Ishikawa (cell line): ENCODE measurements at regions not wholly inside any gene's neighbourhood (a gene's known extent, or its start where the extent isn't known, plus 50 kb on each side); places are given as distances from the start of the nearest gene placed in this dataset.

Experiments
- CEBPB ChIP-seq: IDR thresholded peaks from 2 replicates; pipeline ENCODE4 v1.6.1; 2012
- CREB1 ChIP-seq: IDR thresholded peaks from 2 replicates; pipeline ENCODE4 v1.6.1; 2012; ENCODE audit warnings: low read depth
- EGR1 ChIP-seq: IDR thresholded peaks from 2 replicates; pipeline ENCODE4 v1.6.1; 2012
- EP300 ChIP-seq: IDR thresholded peaks from 2 replicates; pipeline ENCODE4 v1.6.1; 2012; ENCODE audit warnings: borderline replicate concordance
- FOXM1 ChIP-seq: IDR thresholded peaks from 2 replicates; pipeline ENCODE4 v1.6.1; 2012; ENCODE audit warnings: low read depth, borderline replicate concordance
- MAX ChIP-seq: IDR thresholded peaks from 2 replicates; pipeline ENCODE4 v1.6.1; 2012
- NFIC ChIP-seq: IDR thresholded peaks from 2 replicates; pipeline ENCODE4 v1.6.1; 2012
- RAD21 ChIP-seq: IDR thresholded peaks from 2 replicates; pipeline ENCODE4 v1.6.1; 2012; ENCODE audit warnings: low read depth
- REST ChIP-seq: IDR thresholded peaks from 2 replicates; pipeline ENCODE4 v1.6.1; 2012; ENCODE audit warnings: low read depth, mild to moderate bottlenecking
- TAF1 ChIP-seq: IDR thresholded peaks from 2 replicates; pipeline ENCODE4 v1.6.1; 2012; ENCODE audit warnings: low read depth, mild to moderate bottlenecking
- TCF12 ChIP-seq: IDR thresholded peaks from 2 replicates; pipeline ENCODE4 v1.6.1; 2012; ENCODE audit warnings: low read depth
- TEAD4 ChIP-seq: IDR thresholded peaks from 2 replicates; pipeline ENCODE4 v1.6.1; 2012
- USF1 ChIP-seq: IDR thresholded peaks from 2 replicates; pipeline ENCODE4 v1.6.1; 2012
- YY1 ChIP-seq: IDR thresholded peaks from 2 replicates; pipeline ENCODE4 v1.6.1; 2012; ENCODE audit warnings: low read depth
- ZBTB7A ChIP-seq: IDR thresholded peaks from 2 replicates; pipeline ENCODE4 v1.6.1; 2012; ENCODE audit warnings: low read depth

GRCh38 chr3:117801912-117802239, 1092.3 kb downstream of the TUSC7 start:
- no peak for TF ChIP-seq MAX
- TF ChIP-seq CREB1, result no peak
- no peak for TF ChIP-seq RAD21
- no peak for TF ChIP-seq EP300
- TF ChIP-seq FOXM1, result no peak
- TF ChIP-seq TEAD4, result peak; percentile 94

GRCh38 chr3:117809186-117810081, 1099.9 kb downstream of the TUSC7 start:
- no peak for TF ChIP-seq YY1
- TF ChIP-seq FOXM1, result no peak
- no peak for TF ChIP-seq TEAD4
- no peak for TF ChIP-seq ZBTB7A
- TF ChIP-seq CEBPB, result no peak
- TF ChIP-seq EP300, result no peak
- TF ChIP-seq TCF12, result no peak
- no peak for TF ChIP-seq REST
- TF ChIP-seq USF1, result no peak
- TF ChIP-seq EGR1, result no peak
- no peak for TF ChIP-seq NFIC
- no peak for TF ChIP-seq RAD21
- no peak for TF ChIP-seq MAX
- no peak for TF ChIP-seq CREB1
- TF ChIP-seq TAF1, result no peak

DNA sequence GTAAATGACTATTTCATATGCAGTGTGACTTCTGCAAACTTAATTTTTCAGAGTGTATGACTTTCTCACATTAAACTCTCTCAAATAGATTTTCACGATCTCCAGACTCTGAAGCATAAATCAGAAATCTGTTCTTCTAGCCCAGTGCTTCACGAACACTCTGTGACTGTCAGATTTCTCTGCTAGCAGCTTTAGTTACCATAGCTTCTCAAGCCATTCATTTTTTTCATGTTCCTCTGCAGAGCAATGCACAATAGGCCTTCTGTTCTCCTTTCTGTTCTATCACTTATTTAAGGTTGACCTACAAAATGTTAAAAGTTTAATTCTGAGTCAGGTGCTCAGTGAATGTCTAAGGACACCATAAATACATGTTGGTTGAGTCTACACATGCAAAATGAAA, 1102.2 kb downstream of the TUSC7 start:
- no peak for TF ChIP-seq CEBPB
- TF ChIP-seq ZBTB7A, result no peak
- TF ChIP-seq TEAD4, result no peak
- no peak for TF ChIP-seq EP300
- no peak for TF ChIP-seq REST
- no peak for TF ChIP-seq CREB1
- TF ChIP-seq NFIC, result no peak
- TF ChIP-seq USF1, result no peak
- no peak for TF ChIP-seq FOXM1
- no peak for TF ChIP-seq EGR1
- no peak for TF ChIP-seq TCF12
- TF ChIP-seq YY1, result no peak
- no peak for TF ChIP-seq RAD21
- no peak for TF ChIP-seq MAX
- TF ChIP-seq TAF1, result no peak

DNA sequence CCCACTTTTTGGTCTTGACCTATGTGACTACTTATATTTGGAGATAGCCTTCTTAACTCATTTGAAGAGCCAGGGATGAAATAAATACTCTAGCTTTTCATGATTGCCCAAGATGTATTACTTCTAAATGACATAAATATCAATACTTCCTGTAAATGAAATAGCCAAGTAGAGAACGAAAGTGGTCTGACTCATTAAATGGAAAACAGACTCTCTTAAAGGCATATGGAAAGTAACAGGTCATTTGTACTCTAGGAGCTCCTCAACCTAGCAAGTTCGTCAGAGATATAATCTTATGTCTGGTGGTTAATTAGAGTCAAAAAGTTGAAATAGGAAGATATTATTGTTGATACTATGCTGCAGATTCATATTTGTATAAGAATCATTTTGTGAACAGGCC, 1105.4 kb downstream of the TUSC7 start:
- TF ChIP-seq EGR1 (no peak), FOXM1 (no peak), YY1 (no peak), MAX (no peak), TEAD4 (no peak), TCF12 (no peak), ZBTB7A (no peak)

DNA sequence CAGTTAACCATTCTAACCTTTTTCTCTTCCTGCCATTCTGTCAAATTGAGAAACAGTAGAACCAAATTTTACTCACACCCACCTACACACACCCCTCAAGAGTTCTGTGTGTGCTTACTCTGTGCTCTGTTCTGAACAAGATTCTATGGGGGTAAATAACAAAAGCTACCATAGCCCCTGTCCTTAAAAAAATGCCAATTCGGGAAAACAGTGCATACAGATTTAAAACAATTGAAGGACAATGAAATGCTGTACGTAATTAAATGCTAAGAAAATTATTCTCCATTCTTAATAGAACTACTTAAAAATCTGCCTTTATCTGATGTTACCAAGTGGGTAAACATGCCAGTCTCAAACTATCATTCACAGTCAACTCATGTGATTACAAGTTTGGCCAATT, 1107.5 kb downstream of the TUSC7 start:
- TF ChIP-seq TAF1 (no peak), REST (no peak), YY1 (no peak), CEBPB (no peak), TCF12 (no peak), NFIC (no peak), ZBTB7A (no peak), CREB1 (no peak), EP300 (no peak), TEAD4 (no peak), FOXM1 (no peak), RAD21 (no peak), USF1 (no peak), MAX (no peak), EGR1 (no peak)
